Mesendoderm (in vitro differentiated cells): ENCODE measurements at regions not wholly inside any gene's neighbourhood (a gene's known extent, or its start where the extent isn't known, plus 50 kb on each side); places are given as distances from the start of the nearest gene placed in this dataset. TPM values are rescaled to one million over a fixed set of nuclear protein-coding genes. Genes with fewer than 3 reads are reported as not detected.
"Not testable (repeated sequence)": the region's sequence is repeated elsewhere in the genome, so short reads cannot be mapped to it uniquely, and the experiment has no call there.

Experiments
- DNase-seq: peaks from one replicate; pipeline ENCODE4 v3.0.0; 2013
- H2AK5ac ChIP-seq: 2 replicates; pipeline ENCODE4 v1.6.1; 2013; ENCODE audit warnings: low read length, inconsistent platforms
- H2BK120ac ChIP-seq: 2 replicates; pipeline ENCODE4 v1.6.1; 2013; ENCODE audit warnings: low read depth, mild to moderate bottlenecking, low read length, moderate library complexity, mixed read lengths
- H2BK15ac ChIP-seq: replicated peaks from 2 replicates; pipeline ENCODE4 v1.6.1; 2013; ENCODE audit warnings: low read depth, mild to moderate bottlenecking, moderate library complexity
- H2BK5ac ChIP-seq: 2 replicates; pipeline ENCODE4 v1.6.1; 2013; ENCODE audit warnings: low read length, inconsistent platforms
- H3K18ac ChIP-seq: 2 replicates; pipeline ENCODE4 v1.6.1; 2013; ENCODE audit warnings: mild to moderate bottlenecking, low read length, mixed read lengths
- H3K23ac ChIP-seq: one replicate; pipeline ENCODE4 v1.6.1; 2013; ENCODE audit warnings: low read length
- H3K27ac ChIP-seq: 2 replicates; pipeline ENCODE4 v1.5.1; 2013; ENCODE audit warnings: low read depth, mild to moderate bottlenecking, inconsistent platforms, low read length, moderate library complexity
- H3K27me3 ChIP-seq: 2 replicates; pipeline ENCODE4 v1.6.1; 2013; ENCODE audit warnings: low read length, control low read depth, mild to moderate bottlenecking, inconsistent platforms; ENCODE audit not compliant: insufficient read depth, poor library complexity
- H3K36me3 ChIP-seq: 2 replicates; pipeline ENCODE4 v1.6.1; 2013; ENCODE audit warnings: low read length, inconsistent platforms; ENCODE audit not compliant: control insufficient read depth, insufficient read depth
- H3K4ac ChIP-seq: one replicate; pipeline ENCODE4 v1.6.1; 2013; ENCODE audit warnings: low read depth, mild to moderate bottlenecking, low read length, moderate library complexity
- H3K4me1 ChIP-seq: 2 replicates; pipeline ENCODE4 v1.6.1; 2013; ENCODE audit warnings: low read depth, low read length, inconsistent platforms; ENCODE audit not compliant: control insufficient read depth
- H3K4me2 ChIP-seq: 2 replicates; pipeline ENCODE4 v1.6.1; 2013; ENCODE audit warnings: low read length
- H3K4me3 ChIP-seq: 2 replicates; pipeline ENCODE4 v1.5.1; 2013; ENCODE audit warnings: mild to moderate bottlenecking, low read length
- H3K56ac ChIP-seq: one replicate; pipeline ENCODE4 v1.6.1; 2013; ENCODE audit warnings: low read length
- H3K79me1 ChIP-seq: 2 replicates; pipeline ENCODE4 v1.6.1; 2013; ENCODE audit warnings: low read length, inconsistent platforms
- H3K79me2 ChIP-seq: 2 replicates; pipeline ENCODE4 v1.6.1; 2013; ENCODE audit warnings: mild to moderate bottlenecking, low read length; ENCODE audit not compliant: control insufficient read depth, insufficient read depth
- H3K9ac ChIP-seq: 2 replicates; pipeline ENCODE4 v1.6.1; 2013; ENCODE audit warnings: low read length, inconsistent platforms
- H4K5ac ChIP-seq: one replicate; pipeline ENCODE4 v1.6.1; 2013; ENCODE audit warnings: low read length
- H4K8ac ChIP-seq: one replicate; pipeline ENCODE4 v1.6.1; 2013; ENCODE audit warnings: low read depth, mild to moderate bottlenecking, control low read depth, low read length, moderate library complexity
- WGBS: extraction: QIAGEN DNeasy Blood & Tissue Kit; methylation state at CpG from one replicate; pipeline ENCODE4 v1.1.7; 2013; ENCODE audit warnings: low lambda C conversion rate, missing lambda C conversion rate; ENCODE audit not compliant: insufficient coverage; ENCODE audit errors: extremely low coverage; 5-methylcytosine and 5-hydroxymethylcytosine counted together
- small RNA-seq: library from polyadenylated mRNA; stranded (forward); fragments of <200 nt; extraction: miRNeasy Mini kit (QIAGEN cat#:217004); gene quantifications from one replicate; pipeline ENCODE3, GENCODE V24; 2013; ENCODE audit not compliant: insufficient read depth

DNA sequence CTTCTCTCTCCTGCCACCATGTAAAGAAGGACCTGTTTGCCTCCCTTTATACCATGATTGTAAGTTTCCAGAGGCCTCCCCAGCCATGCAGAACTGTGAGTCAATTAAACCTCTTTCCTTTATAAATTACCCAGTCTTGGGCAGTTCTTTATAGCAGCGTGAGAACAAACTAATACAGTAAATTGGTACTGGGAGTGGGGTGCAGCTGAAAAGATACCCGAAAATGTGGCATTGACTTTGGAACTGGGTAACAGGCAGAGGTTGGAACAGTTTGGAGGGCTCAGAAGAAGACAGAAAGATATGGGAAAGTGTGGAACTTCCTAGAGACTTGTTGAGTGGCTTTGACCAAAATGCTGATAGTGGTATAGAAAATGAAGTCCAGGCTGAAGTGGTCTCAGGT lies 54.1 kb upstream of the ADAMTS2 start:
- H3K27me3 ChIP-seq, H2BK120ac ChIP-seq, H3K79me2 ChIP-seq, H3K4ac ChIP-seq, H3K4me1 ChIP-seq, H3K4me3 ChIP-seq, H2BK5ac ChIP-seq, H4K8ac ChIP-seq, H3K36me3 ChIP-seq, H2BK15ac ChIP-seq, H3K9ac ChIP-seq, DNase-seq, H3K79me1 ChIP-seq, H3K27ac ChIP-seq, H4K5ac ChIP-seq, H2AK5ac ChIP-seq, H3K56ac ChIP-seq, H3K23ac ChIP-seq, H3K18ac ChIP-seq, H3K4me2 ChIP-seq: not testable (repeated sequence)
- no CpG with 5 or more reads among the region's 2 CpGs for WGBS

DNA sequence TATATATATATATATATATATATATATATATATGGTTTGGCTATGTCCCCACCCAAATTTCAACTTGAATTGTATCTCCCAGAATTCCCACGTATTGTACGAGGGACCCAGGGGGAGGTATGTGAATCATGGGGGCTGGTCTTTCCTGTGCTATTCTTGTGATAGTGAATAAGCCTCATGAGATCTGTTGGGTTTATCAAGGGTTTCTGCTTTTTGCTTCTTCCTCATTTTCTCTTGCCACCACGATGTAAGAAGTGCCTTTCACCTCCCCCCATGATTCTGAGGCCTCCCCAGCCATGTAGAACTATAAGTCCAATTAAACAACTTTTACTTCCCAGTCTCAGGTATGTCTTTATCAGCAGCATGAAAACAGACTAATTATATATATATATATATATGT lies 52.3 kb upstream of the ADAMTS2 start:
- no peak for DNase-seq
- no CpG with 5 or more reads among the region's 3 CpGs for WGBS
- H3K27ac ChIP-seq, result no peak overlapping the region
- H3K79me1 ChIP-seq, result no peaks in the 10 kb centered on the region
- no peak overlapping the region for H3K18ac ChIP-seq
- no peak overlapping the region for H2BK15ac ChIP-seq
- H2BK5ac ChIP-seq, result no peak overlapping the region
- H2BK120ac ChIP-seq, result no peak overlapping the region
- H4K5ac ChIP-seq, result no peak overlapping the region
- H3K27me3 ChIP-seq, result no peaks in the 10 kb centered on the region
- no peak overlapping the region for H2AK5ac ChIP-seq
- H3K9ac ChIP-seq, result no peak overlapping the region
- no peaks in the 10 kb centered on the region for H3K36me3 ChIP-seq
- H4K8ac ChIP-seq, result no peak overlapping the region
- no peak overlapping the region for H3K23ac ChIP-seq
- no peaks in the 10 kb centered on the region for H3K79me2 ChIP-seq
- H3K4me1 ChIP-seq, result no peaks in the 10 kb centered on the region
- no peak overlapping the region for H3K4ac ChIP-seq
- H3K4me2 ChIP-seq, result no peak overlapping the region
- H3K56ac ChIP-seq, result no peak overlapping the region
- no peak overlapping the region for H3K4me3 ChIP-seq

Small RNA genes lying in the stretch of these regions (small RNA-seq; reads per million reads assigned to genes)
- gene RF00015, result not detected
